T-cell (primary cell): ENCODE measurements at regions not wholly inside any gene's neighbourhood (a gene's known extent, or its start where the extent isn't known, plus 50 kb on each side); places are given as distances from the start of the nearest gene placed in this dataset.
"Not testable (repeated sequence)": the region's sequence is repeated elsewhere in the genome, so short reads cannot be mapped to it uniquely, and the experiment has no call there.

Experiments
- ATAC-seq, 4 experiments: fragments of 200-7000 bp in 3 of 4; fragments of 150-1000 bp in 1 of 4; cut with Tn5 transposase; replicated peaks in 1 of 4; 1 replicate in 3 of 4; 2 replicates in 1 of 4; pipeline ENCODE4 v1.10.0; 2021; ENCODE audit warnings: moderate library complexity in 3 of 4, mild to moderate bottlenecking in 2 of 4, moderate number of reproducible peaks in 1 of 4
- CTCF ChIA-PET, 2 donors: fragments of 300-600 bp; sonication (Branson Sonifier 250); formaldehyde crosslinking; loops; one replicate each; lab custom pipeline; 2022; ENCODE audit warnings: antibody characterized with exemption in 2 of 2; lab: Charles Lee
- POLR2A ChIA-PET, 2 donors: fragments of 300-600 bp; sonication (Branson Sonifier 250); formaldehyde crosslinking; loops; one replicate each; lab custom pipeline; 2022; ENCODE audit warnings: antibody characterized with exemption in 2 of 2; lab: Charles Lee
- DNase-seq, 35 experiments: peaks; one replicate each; pipeline versions ENCODE4 v3.0.0 to v3.0.0-alpha.2; 2013 to 2023
- H3K27ac ChIP-seq: one replicate; pipeline ENCODE4 v1.5.1; 2013; ENCODE audit warnings: low read length
- H3K27me3 ChIP-seq, 2 experiments: replicated peaks in 1 of 2; 1 replicate in 1 of 2; 2 replicates in 1 of 2; pipeline versions ENCODE4 v1.6.1 to v1.7.0; 2013; ENCODE audit warnings: low read length in 1 of 2, mixed read lengths in 1 of 2; ENCODE audit not compliant: control insufficient read depth in 2 of 2, insufficient read depth in 2 of 2; ENCODE audit errors: extremely low read depth in 1 of 2
- H3K36me3 ChIP-seq, 2 donors: 1 replicate in 1 of 2; 2 replicates in 1 of 2; pipeline versions ENCODE4 v1.6.1 to v1.7.0; 2013; ENCODE audit warnings: low read length in 1 of 2; ENCODE audit not compliant: control insufficient read depth in 2 of 2, insufficient read depth in 1 of 2; ENCODE audit errors: extremely low read depth in 1 of 2
- H3K4me1 ChIP-seq, 2 experiments: 1 replicate in 1 of 2; 2 replicates in 1 of 2; pipeline versions ENCODE4 v1.6.1 to v1.7.0; 2013; ENCODE audit warnings: low read length in 2 of 2, mixed read lengths in 1 of 2; ENCODE audit not compliant: insufficient read depth in 2 of 2, control insufficient read depth in 1 of 2; ENCODE audit errors: extremely low read depth in 1 of 2
- H3K4me3 ChIP-seq, 2 donors: 1 replicate in 1 of 2; 2 replicates in 1 of 2; pipeline versions ENCODE4 v1.5.1 to v1.7.0; 2013; ENCODE audit warnings: mild to moderate bottlenecking in 2 of 2, low read length in 1 of 2, moderate library complexity in 1 of 2; ENCODE audit not compliant: control insufficient read depth in 1 of 2; ENCODE audit errors: extremely low read depth in 1 of 2
- H3K9me3 ChIP-seq: 2 replicates; pipeline ENCODE4 v1.7.0; 2013
- H3K27ac Mint-ChIP-seq, 2 donors: one replicate each; pipeline ENCODE4 v1.8.0; 2020 to 2021; ENCODE audit warnings: mild to moderate bottlenecking in 2 of 2, mixed read lengths in 2 of 2
- H3K27me3 Mint-ChIP-seq, 2 donors: one replicate each; pipeline ENCODE4 v1.8.0; 2021 to 2022; ENCODE audit warnings: mixed read lengths in 2 of 2
- H3K36me3 Mint-ChIP-seq: one replicate; pipeline ENCODE4 v1.8.0; 2021; ENCODE audit warnings: mixed read lengths
- H3K4me1 Mint-ChIP-seq, 3 donors: one replicate each; pipeline ENCODE4 v1.8.0; 2020 to 2022; ENCODE audit warnings: mixed read lengths in 3 of 3, mild to moderate bottlenecking in 1 of 3
- H3K4me3 Mint-ChIP-seq, 3 donors: one replicate each; pipeline ENCODE4 v1.8.0; 2020 to 2022; ENCODE audit warnings: mild to moderate bottlenecking in 3 of 3, mixed read lengths in 3 of 3, moderate library complexity in 3 of 3
- H3K9me3 Mint-ChIP-seq, 3 donors: one replicate each; pipeline ENCODE4 v1.8.0; 2020 to 2022; ENCODE audit warnings: mixed read lengths in 3 of 3
- WGBS: methylation state at CpG from one replicate; pipeline ENCODE4 v1.1.5; 2013; ENCODE audit warnings: missing lambda C conversion rate; ENCODE audit not compliant: insufficient coverage; 5-methylcytosine and 5-hydroxymethylcytosine counted together

DNA sequence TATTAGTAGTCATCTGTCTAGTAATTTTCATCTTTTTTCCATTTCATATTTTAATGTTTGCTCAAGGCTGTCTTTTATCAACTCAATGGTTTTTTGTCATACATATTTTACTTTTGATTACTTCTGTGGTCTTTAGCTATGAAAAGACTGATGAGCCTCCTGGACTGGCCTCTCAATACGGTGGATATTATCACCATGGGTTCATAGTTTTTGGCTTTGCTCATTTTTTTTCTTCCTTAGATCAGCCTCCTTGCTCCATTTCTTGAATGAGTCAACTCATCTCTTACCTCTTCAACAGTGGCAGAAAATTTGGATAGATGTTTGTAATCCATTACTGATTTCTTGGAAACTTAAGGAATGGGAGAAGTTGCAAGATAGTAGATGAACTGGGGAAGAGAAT is 80.1 kb upstream of the ELOVL5 start:
- Mint-ChIP-seq H3K36me3 (no peaks in the 10 kb centered on the region), H3K27me3 (peaks cover 0 to 3% of the 10 kb centered on the region in 2 donors), H3K9me3 (no peaks in the 10 kb centered on the region), H3K4me1 (peaks cover 17 to 27% (median 24%) of the 10 kb centered on the region in 3 donors), H3K27ac (no peak overlapping the region), H3K4me3 (no peak overlapping the region)
- no peaks in the 10 kb centered on the region for H3K9me3 ChIP-seq
- H3K4me1 ChIP-seq: no peaks in the 10 kb centered on the region
- CTCF ChIA-PET: interaction anchor here (0.5 to 0.6 kb wide), 2 partner anchors 236 to 241 kb away, joined by 3 to 7 read pairs; no protein-coding TSS in a partner anchor
- POLR2A ChIA-PET: interaction anchor here in 1 of 2 donors (1.0 kb wide), 1 partner anchor 84 kb away, joined by 3 read pairs; no protein-coding TSS in a partner anchor
- H3K36me3 ChIP-seq: no peaks in the 10 kb centered on the region
- H3K4me3 ChIP-seq: no peak overlapping the region
- H3K27ac ChIP-seq: no peak overlapping the region
- no CpG with 5 or more reads among the region's 1 CpG for WGBS
- H3K27me3 ChIP-seq: no peaks in the 10 kb centered on the region
- ATAC-seq (no peak), DNase-seq (no peak)

- H3K36me3 Mint-ChIP-seq: no peaks in the 10 kb centered on the region
- H3K27me3 Mint-ChIP-seq: peaks cover 3 to 11% of the 10 kb centered on the region in 2 donors
- Histone ChIP-seq H3K27ac (no peak overlapping the region), H3K36me3 (no peaks in the 10 kb centered on the region), H3K4me3 (no peak overlapping the region), H3K27me3 (no peaks in the 10 kb centered on the region), H3K9me3 (no peaks in the 10 kb centered on the region), H3K4me1 (no peaks in the 10 kb centered on the region)
- no peak overlapping the region for H3K27ac Mint-ChIP-seq
- ChIA-PET CTCF (interaction anchor here (0.5 to 1.7 kb wide), 5 partner anchors 16 to 256 kb away, joined by 3 to 7 read pairs (median 4); no protein-coding TSS in a partner anchor), POLR2A (interaction anchor here in 1 of 2 donors (0.5 kb wide), 1 partner anchor 148 kb away, joined by 3 read pairs; no protein-coding TSS in a partner anchor)
- no CpG with 5 or more reads among the region's 4 CpGs for WGBS
- peaks cover 15 to 23% (median 21%) of the 10 kb centered on the region in 3 donors for H3K4me1 Mint-ChIP-seq
- DNase-seq: no peak
- H3K9me3 Mint-ChIP-seq: no peaks in the 10 kb centered on the region
- no peak for ATAC-seq
- H3K4me3 Mint-ChIP-seq: peak overlapping the region in 1 of 3 donors; percentile 13
Measured at GRCh38 chr6:53426667-53427270, 78.0 kb upstream of the ELOVL5 start.

DNA sequence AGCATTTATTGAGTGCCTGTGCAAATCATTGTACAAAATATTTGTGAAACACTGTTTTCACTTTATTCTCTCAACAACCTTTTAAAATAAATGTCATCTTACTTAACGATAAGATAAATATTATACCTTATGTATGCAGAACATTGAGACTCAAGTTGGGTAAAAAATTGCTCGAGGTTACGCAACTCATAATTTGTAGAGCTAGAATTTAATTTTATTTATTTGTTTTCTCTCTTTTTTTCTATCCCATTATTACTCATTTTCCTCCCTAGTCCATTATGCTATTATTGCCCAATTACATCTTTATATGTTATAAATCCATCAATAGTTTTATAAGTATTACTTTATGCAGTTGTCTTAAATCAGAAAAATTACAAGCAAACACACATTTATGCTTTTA is 77.4 kb upstream of the ELOVL5 start:
- peaks cover 15 to 21% (median 17%) of the 10 kb centered on the region in 3 donors for H3K4me1 Mint-ChIP-seq
- CTCF ChIA-PET: interaction anchor here in 1 of 2 donors (0.8 kb wide), 1 partner anchor 15 kb away, joined by 4 read pairs; no protein-coding TSS in a partner anchor

GRCh38 chr6:53424976-53425718 is 76.4 kb upstream of the ELOVL5 start:
- POLR2A ChIA-PET: no interaction called here
- no peaks in the 10 kb centered on the region for H3K36me3 ChIP-seq
- no peak for ATAC-seq
- CTCF ChIA-PET: no interaction called here
- H3K4me3 ChIP-seq: no peak overlapping the region
- H3K4me3 Mint-ChIP-seq: no peak overlapping the region
- no peak for DNase-seq
- no peak overlapping the region for H3K27ac ChIP-seq
- H3K4me1 Mint-ChIP-seq: peaks cover 15 to 21% (median 17%) of the 10 kb centered on the region in 3 donors
- 100% methylated on average over 1 of the region's 9 CpGs for WGBS
- H3K9me3 ChIP-seq: no peaks in the 10 kb centered on the region
- no peaks in the 10 kb centered on the region for H3K4me1 ChIP-seq
- H3K27me3 Mint-ChIP-seq: peaks cover 3 to 11% of the 10 kb centered on the region in 2 donors
- H3K27me3 ChIP-seq: no peaks in the 10 kb centered on the region
- H3K36me3 Mint-ChIP-seq: no peaks in the 10 kb centered on the region
- no peaks in the 10 kb centered on the region for H3K9me3 Mint-ChIP-seq
- H3K27ac Mint-ChIP-seq: no peak overlapping the region

More for the DNA sequence above, 77.4 kb upstream of the ELOVL5 start:
- no peak for DNase-seq
- Histone ChIP-seq H3K27ac (no peak overlapping the region), H3K4me1 (no peaks in the 10 kb centered on the region), H3K36me3 (no peaks in the 10 kb centered on the region), H3K4me3 (no peak overlapping the region), H3K27me3 (no peaks in the 10 kb centered on the region), H3K9me3 (no peaks in the 10 kb centered on the region)
- Mint-ChIP-seq H3K27me3 (peaks cover 3 to 11% of the 10 kb centered on the region in 2 donors), H3K36me3 (no peaks in the 10 kb centered on the region), H3K27ac (no peak overlapping the region), H3K9me3 (no peaks in the 10 kb centered on the region), H3K4me3 (no peak overlapping the region)
- no peak for ATAC-seq
- no CpG with 5 or more reads among the region's 3 CpGs for WGBS
- POLR2A ChIA-PET: interaction anchor here in 1 of 2 donors (0.5 kb wide), 1 partner anchor 148 kb away, joined by 3 read pairs; no protein-coding TSS in a partner anchor

DNA sequence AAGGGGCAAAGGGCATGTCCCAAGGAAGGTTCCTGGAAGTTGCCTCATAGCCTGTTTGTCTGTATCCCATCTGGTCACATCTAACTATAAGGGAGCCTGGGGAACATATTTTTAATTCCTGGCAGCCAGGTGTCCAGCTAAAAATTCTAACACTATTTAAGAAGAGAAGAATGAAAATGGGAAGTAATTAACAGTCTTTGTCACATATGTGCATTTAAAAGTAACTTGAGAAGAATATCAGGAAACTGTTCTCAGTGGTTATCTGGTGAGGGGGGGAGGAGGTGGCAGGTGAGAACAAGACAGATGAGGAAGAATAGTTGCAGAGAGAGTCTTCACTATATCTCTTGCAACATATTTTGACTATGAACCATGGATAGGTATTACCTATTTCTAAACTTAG is 75.5 kb upstream of the ELOVL5 start:
- Mint-ChIP-seq H3K36me3 (no peaks in the 10 kb centered on the region), H3K4me3 (no peak overlapping the region), H3K4me1 (peaks cover 10 to 17% (median 14%) of the 10 kb centered on the region in 3 donors), H3K27ac (no peak overlapping the region), H3K9me3 (no peaks in the 10 kb centered on the region), H3K27me3 (peaks cover 3 to 11% of the 10 kb centered on the region in 2 donors)
- H3K9me3 ChIP-seq: no peaks in the 10 kb centered on the region
- ChIA-PET POLR2A (no interaction called here), CTCF (no interaction called here)
- DNase-seq (no peak), ATAC-seq (no peak)
- H3K4me3 ChIP-seq: no peak overlapping the region
- no peak overlapping the region for H3K27ac ChIP-seq
- no peaks in the 10 kb centered on the region for H3K4me1 ChIP-seq
- no peaks in the 10 kb centered on the region for H3K36me3 ChIP-seq
- H3K27me3 ChIP-seq: no peaks in the 10 kb centered on the region

- POLR2A ChIA-PET, H3K36me3 Mint-ChIP-seq, H3K9me3 Mint-ChIP-seq, DNase-seq, H3K9me3 ChIP-seq, H3K4me3 ChIP-seq, H3K4me3 Mint-ChIP-seq, H3K36me3 ChIP-seq, H3K27ac ChIP-seq, H3K27ac Mint-ChIP-seq, H3K27me3 ChIP-seq, H3K4me1 ChIP-seq, ATAC-seq: not testable (repeated sequence)
- Mint-ChIP-seq H3K4me1 (peaks cover 5 to 12% (median 10%) of the 10 kb centered on the region in 3 donors), H3K27me3 (peaks cover 3 to 11% of the 10 kb centered on the region in 2 donors)
- CTCF ChIA-PET: interaction anchor here in 1 of 2 donors (0.6 kb wide), 1 partner anchor 241 kb away, joined by 5 read pairs; no protein-coding TSS in a partner anchor
Measured at GRCh38 chr6:53423560-53423959, 74.8 kb upstream of the ELOVL5 start.
